HepG2 (cell line): ENCODE measurements at regions not wholly inside any gene's neighbourhood (a gene's known extent, or its start where the extent isn't known, plus 50 kb on each side); places are given as distances from the start of the nearest gene placed in this dataset.

Experiments
- ATAC-seq: fragments of 200-7000 bp; cut with Tn5 transposase; 3 replicates; pipeline ENCODE4 v1.9.1; 2020; ENCODE audit warnings: mild to moderate bottlenecking, moderate library complexity
- BruUV-seq: library from RNA; stranded (reverse); fragments of 400-500 nt; replicated peaks from 2 replicates; lab custom pipeline; 2021; lab: Mats Ljungman, UMichigan
- CTCF ChIA-PET: fragments of 300-600 bp; formaldehyde crosslinking; extraction: SDS; loops from one replicate; lab custom pipeline; 2021; ENCODE audit warnings: low total read pairs, inconsistent platforms, low intra/inter-chr PET ratio; lab: Yijun Ruan, JAX
- POLR2A ChIA-PET: fragments of 350-600 bp; sonication (Branson Sonifier 250); formaldehyde crosslinking; loops from one replicate; lab custom pipeline; 2020; ENCODE audit warnings: antibody characterized with exemption, inconsistent platforms; lab: Yijun Ruan, JAX
- DNase-seq: peaks from one replicate; pipeline ENCODE4 v3.0.0-alpha.2; 2015; ENCODE audit warnings: low spot score
- FAIRE-seq: peaks from 3 replicates; lab custom pipeline; 2011; peaks lifted over from hg19 to GRCh38; lab: Jason Lieb, UNC
- H2AFZ ChIP-seq: one replicate; pipeline ENCODE4 v1.6.1; 2011; ENCODE audit warnings: low read length, inconsistent platforms
- H3K27ac ChIP-seq: fragments of 300-600 bp; 3 replicates; pipeline ENCODE4 v1.8.0; 2011; ENCODE audit warnings: mixed run types, mild to moderate bottlenecking, mixed read lengths, low read length, inconsistent platforms; ENCODE audit not compliant: insufficient read depth; ENCODE audit errors: extremely low read length
- H3K27me3 ChIP-seq, 2 experiments: fragments of 200-600 bp in 1 of 2; 2 replicates in 1 of 2; 3 replicates in 1 of 2; pipeline versions ENCODE4 v1.6.0 to v1.8.0; 2011; ENCODE audit warnings: low read length in 2 of 2, mild to moderate bottlenecking in 2 of 2, moderate library complexity in 2 of 2, inconsistent platforms in 1 of 2; ENCODE audit not compliant: insufficient read depth in 2 of 2, control insufficient read depth in 1 of 2
- H3K36me3 ChIP-seq, 2 experiments: fragments of 200-600 bp in 1 of 2; replicated peaks in 1 of 2; 2 replicates in 1 of 2; 3 replicates in 1 of 2; pipeline versions ENCODE4 v1.5.1 to v1.8.0; 2011; ENCODE audit warnings: low read length in 2 of 2, inconsistent platforms in 1 of 2; ENCODE audit not compliant: insufficient read depth in 2 of 2, control insufficient read depth in 1 of 2
- H3K4me1 ChIP-seq: 2 replicates; pipeline ENCODE4 v1.5.1; 2012; ENCODE audit warnings: low read length, inconsistent platforms; ENCODE audit not compliant: insufficient read depth
- H3K4me2 ChIP-seq: 2 replicates; pipeline ENCODE4 v1.6.0; 2011; ENCODE audit warnings: low read depth, low read length, inconsistent platforms
- H3K4me3 ChIP-seq, 3 experiments: fragments of 200-600 bp in 1 of 3; sonication (generic), shearing (Covaris generic) in 1 of 3; replicated peaks in 1 of 3; 2 replicates each; pipeline ENCODE4 v1.5.1; 2011 to 2016; ENCODE audit warnings: low read length in 3 of 3, inconsistent platforms in 2 of 3, low read depth in 2 of 3, mild to moderate bottlenecking in 2 of 3, control low read depth in 1 of 3, mixed read lengths in 1 of 3; ENCODE audit not compliant: insufficient read depth in 1 of 3
- H3K79me2 ChIP-seq: one replicate; pipeline ENCODE4 v1.6.1; 2011; ENCODE audit warnings: low read length, inconsistent platforms; ENCODE audit not compliant: insufficient read depth
- H3K9ac ChIP-seq: 2 replicates; pipeline ENCODE4 v1.6.0; 2011; ENCODE audit warnings: mild to moderate bottlenecking, low read depth, low read length, inconsistent platforms; ENCODE audit not compliant: insufficient read depth
- H3K9me3 ChIP-seq: 2 replicates; pipeline ENCODE4 v1.5.1; 2012; ENCODE audit warnings: mild to moderate bottlenecking, low read length
- H4K20me1 ChIP-seq: 2 replicates; pipeline ENCODE4 v1.6.0; 2011; ENCODE audit warnings: inconsistent platforms, mild to moderate bottlenecking, low read length, moderate library complexity; ENCODE audit not compliant: insufficient read depth
- BRF2 ChIP-seq: sonication (generic); formaldehyde crosslinking; IDR thresholded peaks from 2 replicates; pipeline ENCODE4 v1.8.1; 2022; ENCODE audit warnings: mild to moderate bottlenecking, missing genetic modification reagents
- EED ChIP-seq: sonication (generic); formaldehyde crosslinking; IDR thresholded peaks from 2 replicates; pipeline ENCODE4 v1.5.0; 2020; ENCODE audit warnings: mild to moderate bottlenecking, missing genetic modification reagents
- GABPB1 ChIP-seq: IDR thresholded peaks from 2 replicates; pipeline ENCODE4 v1.6.1; 2016; ENCODE audit warnings: mild to moderate bottlenecking, missing genetic modification reagents, moderate library complexity, missing compliant biosample characterization
- JUNB ChIP-seq: sonication (generic); formaldehyde crosslinking; IDR thresholded peaks from 2 replicates; pipeline ENCODE4 v1.8.0; 2022; ENCODE audit warnings: missing genetic modification reagents, mild to moderate bottlenecking, borderline replicate concordance
- MAZ ChIP-seq, 2 experiments: sonication (generic) in 1 of 2; formaldehyde crosslinking in 1 of 2; IDR thresholded peaks; 2 replicates each; pipeline versions ENCODE4 v1.5.0 to v1.6.1; 2012 to 2020; ENCODE audit warnings: low read depth in 2 of 2, mild to moderate bottlenecking in 2 of 2, borderline replicate concordance in 1 of 2, improper control_type of control experiment in 1 of 2, low read length in 1 of 2, missing genetic modification reagents in 1 of 2, moderate library complexity in 1 of 2
- PHF20 ChIP-seq: sonication (generic); formaldehyde crosslinking; IDR thresholded peaks from 2 replicates; pipeline ENCODE4 v1.5.0; 2020; ENCODE audit warnings: mild to moderate bottlenecking, missing genetic modification reagents
- RFX5 ChIP-seq: IDR thresholded peaks from 2 replicates; pipeline ENCODE4 v1.6.1; 2011; ENCODE audit warnings: low read depth, low read length, improper control_type of control experiment
- SOX6 ChIP-seq, 2 experiments: fragments of 450-650 bp in 1 of 2; sonication (generic) in 1 of 2; formaldehyde crosslinking in 1 of 2; IDR thresholded peaks; 2 replicates each; pipeline versions ENCODE4 v1.4.0 to v1.6.1; 2017 to 2020; ENCODE audit warnings: antibody characterized with exemption in 1 of 2, mild to moderate bottlenecking in 1 of 2, missing genetic modification reagents in 1 of 2
- ZBTB8A ChIP-seq: sonication (generic); formaldehyde crosslinking; IDR thresholded peaks from 2 replicates; pipeline ENCODE4 v1.4.0; 2020; ENCODE audit warnings: mild to moderate bottlenecking, low read depth, missing genetic modification reagents, borderline replicate concordance
- ZFP36 ChIP-seq: fragments of 150-350 bp; IDR thresholded peaks from 2 replicates; pipeline ENCODE4 v1.6.1; 2018; ENCODE audit warnings: borderline replicate concordance, low read length, low read depth; ENCODE audit not compliant: partially characterized antibody
- ZNF547 ChIP-seq: sonication (generic); formaldehyde crosslinking; IDR thresholded peaks from 2 replicates; pipeline ENCODE4 v1.5.1; 2020; ENCODE audit warnings: mild to moderate bottlenecking, missing genetic modification reagents
- ZNF567 ChIP-seq: sonication (generic); formaldehyde crosslinking; IDR thresholded peaks from 2 replicates; pipeline ENCODE4 v1.8.1; 2023; ENCODE audit warnings: mild to moderate bottlenecking, missing genetic modification reagents, borderline replicate concordance
- ZNF709 ChIP-seq: sonication (generic); formaldehyde crosslinking; IDR thresholded peaks from 2 replicates; pipeline ENCODE4 v1.5.0; 2020; ENCODE audit warnings: mild to moderate bottlenecking, missing genetic modification reagents
- ZNF737 ChIP-seq: sonication (generic); formaldehyde crosslinking; IDR thresholded peaks from 2 replicates; pipeline ENCODE4 v1.5.0; 2020; ENCODE audit warnings: missing genetic modification reagents, mild to moderate bottlenecking, borderline replicate concordance
- WGBS: methylation state at CpG from one replicate; pipeline ENCODE4 v1.1.6; 2017; ENCODE audit warnings: low lambda C conversion rate; 5-methylcytosine and 5-hydroxymethylcytosine counted together
- in situ Hi-C: cut with HindIII; loops from 2 replicates; pipeline ENCODE4 v1.10.0; 2017; ENCODE audit warnings: low pct_unique_long_range_greater_than_20kb; ENCODE audit not compliant: extremely low pct_ligation_motif_present
- intact Hi-C: fragments of 100-400 bp; cut with micrococcal nuclease; formaldehyde crosslinking; loops from one replicate; pipeline ENCODE4 v1.10.0; 2022; ENCODE audit not compliant: unreplicated experiment

GRCh38 chr10:130926442-130926841 lies 385.1 kb downstream of the TCERG1L start:
- Histone ChIP-seq H3K27ac (no peak overlapping the region), H3K4me1 (no peaks in the 10 kb centered on the region), H3K36me3 (no peaks in the 10 kb centered on the region), H2AFZ (no peak overlapping the region), H3K27me3 (peaks cover 0 to 1% of the 10 kb centered on the region in 2 experiments; a peak in 2 of 5 replicates), H4K20me1 (no peaks in the 10 kb centered on the region), H3K4me2 (no peak overlapping the region), H3K9ac (no peak overlapping the region)
- ATAC-seq (no peak), FAIRE-seq (no peak)
- in situ Hi-C loops = no loop called here
- POLR2A ChIA-PET = no interaction called here
- 5% methylated on average over 1 of the region's 1 CpG for WGBS
- no TSS peak for BruUV-seq
- CTCF ChIA-PET = no interaction called here
- no peak for TF ChIP-seq GABPB1 (CRISPR knock-in tag)
- no peak for TF ChIP-seq EED (CRISPR knock-in tag)
- TF ChIP-seq ZFP36 = no peak
- no peak for TF ChIP-seq ZBTB8A (CRISPR knock-in tag)
- no peak for TF ChIP-seq PHF20 (CRISPR knock-in tag)
- TF ChIP-seq BRF2 (CRISPR knock-in tag) = no peak
- TF ChIP-seq RFX5 = no peak
- TF ChIP-seq ZNF737 = no peak
- no peak for TF ChIP-seq MAZ (IDR thresholded peaks at IDR 0.05; ENCODE audit: borderline replicate concordance, low read depth, low read length)
- TF ChIP-seq MAZ (CRISPR knock-in tag; IDR thresholded peaks at IDR 0.05; ENCODE audit: low read depth) = no peak
- TF ChIP-seq SOX6 (IDR thresholded peaks at IDR 0.05) = no peak
- no peak for TF ChIP-seq SOX6 (CRISPR knock-in tag; IDR thresholded peaks at IDR 0.05)
- TF ChIP-seq ZNF709 (CRISPR knock-in tag) = no peak
- no peak for TF ChIP-seq ZNF547 (CRISPR knock-in tag)
- no peak for TF ChIP-seq JUNB
- TF ChIP-seq ZNF567 = no peak
- TF ChIP-seq, all 625 proteins: peak for 0
- peaks cover 15% of the 10 kb centered on the region for H3K9me3 ChIP-seq
- no peak for DNase-seq
- no peaks in the 10 kb centered on the region for H3K79me2 ChIP-seq
- no peak overlapping the region for H3K4me3 ChIP-seq
- intact Hi-C loops = no loop called here
